Astrocyte (in vitro differentiated cells and primary cell): ENCODE measurements at regions not wholly inside any gene's neighbourhood (a gene's known extent, or its start where the extent isn't known, plus 50 kb on each side); places are given as distances from the start of the nearest gene placed in this dataset.

Experiments used
- DNase-seq: peaks from one replicate; pipeline ENCODE4 v3.0.0-alpha.2; 2010; ENCODE audit warnings: low read depth
- FAIRE-seq: peaks from 2 replicates; lab custom pipeline; 2011; peaks lifted over from hg19 to GRCh38; lab: Jason Lieb, UNC
- H2AFZ ChIP-seq: 2 replicates; pipeline ENCODE4 v1.6.0; 2012; ENCODE audit warnings: low read depth, low read length, inconsistent platforms
- H3K27ac ChIP-seq: 2 replicates; pipeline ENCODE4 v1.5.1; 2011; ENCODE audit warnings: low read depth, low read length, inconsistent platforms
- H3K27me3 ChIP-seq: 2 replicates; pipeline ENCODE4 v1.6.0; 2011; ENCODE audit warnings: low read length, inconsistent platforms; ENCODE audit not compliant: insufficient read depth
- H3K36me3 ChIP-seq: 2 replicates; pipeline ENCODE4 v1.5.1; 2011; ENCODE audit warnings: low read length, inconsistent platforms; ENCODE audit not compliant: insufficient read depth
- H3K4me1 ChIP-seq: 2 replicates; pipeline ENCODE4 v1.5.1; 2011; ENCODE audit warnings: low read length, inconsistent platforms; ENCODE audit not compliant: insufficient read depth
- H3K4me2 ChIP-seq: 2 replicates; pipeline ENCODE4 v1.6.0; 2012; ENCODE audit warnings: low read length, inconsistent platforms
- H3K4me3 ChIP-seq: 2 replicates; pipeline ENCODE4 v1.5.1; 2011; ENCODE audit warnings: low read depth, mild to moderate bottlenecking, low read length, inconsistent platforms; ENCODE audit not compliant: insufficient read depth
- H3K79me2 ChIP-seq: 2 replicates; pipeline ENCODE4 v1.6.0; 2012; ENCODE audit warnings: mild to moderate bottlenecking, low read length, inconsistent platforms; ENCODE audit not compliant: insufficient read depth
- H3K9ac ChIP-seq: 2 replicates; pipeline ENCODE4 v1.6.0; 2012; ENCODE audit warnings: mild to moderate bottlenecking, low read length, inconsistent platforms
- H3K9me3 ChIP-seq: 2 replicates; pipeline ENCODE4 v1.5.1; 2012; ENCODE audit warnings: low read depth, mild to moderate bottlenecking, low read length, inconsistent platforms; ENCODE audit not compliant: insufficient read depth
- H4K20me1 ChIP-seq: 2 replicates; pipeline ENCODE4 v1.6.0; 2012; ENCODE audit warnings: low read length, inconsistent platforms; ENCODE audit not compliant: insufficient read depth
- H3K27ac Mint-ChIP-seq: one replicate; pipeline ENCODE4 v1.8.0; 2021; ENCODE audit warnings: mild to moderate bottlenecking, mixed read lengths; ENCODE audit not compliant: unreplicated experiment
- H3K27me3 Mint-ChIP-seq: one replicate; pipeline ENCODE4 v1.8.0; 2021; ENCODE audit warnings: low read depth, mixed read lengths; ENCODE audit not compliant: unreplicated experiment
- H3K36me3 Mint-ChIP-seq: one replicate; pipeline ENCODE4 v1.8.0; 2021; ENCODE audit warnings: low read depth, mixed read lengths; ENCODE audit not compliant: unreplicated experiment
- H3K4me1 Mint-ChIP-seq: one replicate; pipeline ENCODE4 v1.8.0; 2021; ENCODE audit warnings: low read depth, mixed read lengths; ENCODE audit not compliant: unreplicated experiment
- H3K4me3 Mint-ChIP-seq: one replicate; pipeline ENCODE4 v1.8.0; 2021; ENCODE audit warnings: mild to moderate bottlenecking, moderate library complexity, mixed read lengths; ENCODE audit not compliant: unreplicated experiment
- H3K9me3 Mint-ChIP-seq: one replicate; pipeline ENCODE4 v1.8.0; 2021; ENCODE audit warnings: mild to moderate bottlenecking, mixed read lengths; ENCODE audit not compliant: unreplicated experiment
- EZH2 ChIP-seq: IDR thresholded peaks from 2 replicates; pipeline ENCODE4 v1.6.1; 2012; ENCODE audit warnings: mild to moderate bottlenecking, low read length, inconsistent platforms; ENCODE audit not compliant: insufficient read depth
- TF ChIP-seq, protein P1 (sequence below): IDR thresholded peaks from 2 replicates; pipeline ENCODE4 v1.5.1; 2011; ENCODE audit warnings: low read depth, mild to moderate bottlenecking, inconsistent platforms, low read length, moderate library complexity; ENCODE audit not compliant: insufficient read depth

DNA sequence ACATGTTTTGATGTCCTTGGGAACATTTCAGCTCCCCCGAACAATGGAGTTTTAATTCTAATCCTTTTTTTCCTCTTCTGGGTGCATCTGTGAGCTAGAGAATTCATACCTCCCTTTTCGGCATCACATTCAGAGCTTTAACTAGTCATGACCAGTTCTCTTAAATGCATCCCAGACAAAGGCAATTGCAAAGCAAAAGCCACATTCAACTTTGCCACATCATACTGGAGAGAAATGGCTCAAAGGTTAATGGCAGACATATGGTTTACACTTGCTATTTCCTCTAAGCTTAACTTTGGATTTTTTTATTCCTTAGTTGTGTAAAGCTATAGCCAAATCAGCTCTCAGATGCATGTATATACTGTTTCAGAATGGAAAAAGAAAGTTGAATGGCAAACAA, 153.3 kb downstream of the ESM1 start:
- no peak overlapping the region for H2AFZ ChIP-seq
- peak; percentile 49 for DNase-seq
- no peak for FAIRE-seq
- H3K27me3 Mint-ChIP-seq, result peaks cover 3% of the 10 kb centered on the region
- H3K27ac Mint-ChIP-seq, result no peak overlapping the region
- H3K9me3 ChIP-seq, result peaks cover 3% of the 10 kb centered on the region
- H3K4me2 ChIP-seq, result no peak overlapping the region
- H3K27ac ChIP-seq, result no peak overlapping the region
- no peak overlapping the region for H3K9ac ChIP-seq
- H3K36me3 Mint-ChIP-seq, result no peaks in the 10 kb centered on the region
- H3K27me3 ChIP-seq, result no peaks in the 10 kb centered on the region
- H3K79me2 ChIP-seq, result no peaks in the 10 kb centered on the region
- no peak overlapping the region for H3K4me3 Mint-ChIP-seq
- TF ChIP-seq EZH2, result no peak
- TF ChIP-seq, protein P1, sequence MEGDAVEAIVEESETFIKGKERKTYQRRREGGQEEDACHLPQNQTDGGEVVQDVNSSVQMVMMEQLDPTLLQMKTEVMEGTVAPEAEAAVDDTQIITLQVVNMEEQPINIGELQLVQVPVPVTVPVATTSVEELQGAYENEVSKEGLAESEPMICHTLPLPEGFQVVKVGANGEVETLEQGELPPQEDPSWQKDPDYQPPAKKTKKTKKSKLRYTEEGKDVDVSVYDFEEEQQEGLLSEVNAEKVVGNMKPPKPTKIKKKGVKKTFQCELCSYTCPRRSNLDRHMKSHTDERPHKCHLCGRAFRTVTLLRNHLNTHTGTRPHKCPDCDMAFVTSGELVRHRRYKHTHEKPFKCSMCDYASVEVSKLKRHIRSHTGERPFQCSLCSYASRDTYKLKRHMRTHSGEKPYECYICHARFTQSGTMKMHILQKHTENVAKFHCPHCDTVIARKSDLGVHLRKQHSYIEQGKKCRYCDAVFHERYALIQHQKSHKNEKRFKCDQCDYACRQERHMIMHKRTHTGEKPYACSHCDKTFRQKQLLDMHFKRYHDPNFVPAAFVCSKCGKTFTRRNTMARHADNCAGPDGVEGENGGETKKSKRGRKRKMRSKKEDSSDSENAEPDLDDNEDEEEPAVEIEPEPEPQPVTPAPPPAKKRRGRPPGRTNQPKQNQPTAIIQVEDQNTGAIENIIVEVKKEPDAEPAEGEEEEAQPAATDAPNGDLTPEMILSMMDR, result no peak
- no peaks in the 10 kb centered on the region for H4K20me1 ChIP-seq
- peaks cover under 1% of the 10 kb centered on the region for H3K9me3 Mint-ChIP-seq
- H3K4me3 ChIP-seq, result no peak overlapping the region
- H3K4me1 ChIP-seq, result peaks cover 5% of the 10 kb centered on the region
- H3K4me1 Mint-ChIP-seq, result peaks cover 4% of the 10 kb centered on the region
- H3K36me3 ChIP-seq, result no peaks in the 10 kb centered on the region

GRCh38 chr5:54831233-54831632, 154.2 kb downstream of the ESM1 start:
- Histone ChIP-seq H4K20me1 (no peaks in the 10 kb centered on the region), H3K9ac (no peak overlapping the region), H3K36me3 (no peaks in the 10 kb centered on the region), H3K27me3 (no peaks in the 10 kb centered on the region), H3K79me2 (no peaks in the 10 kb centered on the region), H3K4me1 (peaks cover 5% of the 10 kb centered on the region), H3K4me3 (no peak overlapping the region), H3K9me3 (peaks cover 3% of the 10 kb centered on the region), H3K4me2 (no peak overlapping the region), H3K27ac (no peak overlapping the region), H2AFZ (no peak overlapping the region)
- TF ChIP-seq EZH2, result no peak
- TF ChIP-seq, protein P1, result no peak
- Mint-ChIP-seq H3K36me3 (peaks cover 1% of the 10 kb centered on the region), H3K4me1 (peaks cover 4% of the 10 kb centered on the region), H3K27ac (no peak overlapping the region), H3K27me3 (peaks cover 3% of the 10 kb centered on the region), H3K4me3 (no peak overlapping the region), H3K9me3 (peaks cover 3% of the 10 kb centered on the region)
- DNase-seq, result no peak
- no peak for FAIRE-seq

GRCh38 chr5:54829676-54830535, 155.5 kb downstream of the ESM1 start:
- FAIRE-seq (no peak), DNase-seq (no peak)
- Histone ChIP-seq H3K4me1 (no peaks in the 10 kb centered on the region), H3K36me3 (no peaks in the 10 kb centered on the region), H3K79me2 (no peaks in the 10 kb centered on the region), H2AFZ (no peak overlapping the region), H3K4me2 (no peak overlapping the region), H4K20me1 (no peaks in the 10 kb centered on the region), H3K4me3 (no peak overlapping the region), H3K9ac (no peak overlapping the region), H3K27me3 (no peaks in the 10 kb centered on the region), H3K9me3 (peaks cover 3% of the 10 kb centered on the region), H3K27ac (no peak overlapping the region)
- Mint-ChIP-seq H3K36me3 (peaks cover 2% of the 10 kb centered on the region), H3K27me3 (peaks cover 3% of the 10 kb centered on the region), H3K27ac (no peak overlapping the region), H3K4me1 (no peaks in the 10 kb centered on the region), H3K9me3 (peaks cover 3% of the 10 kb centered on the region), H3K4me3 (no peak overlapping the region)
- no peak for TF ChIP-seq EZH2
- TF ChIP-seq, protein P1, result no peak
